ENCODE measurements at regions not wholly inside any gene's neighbourhood (a gene's known extent, or its start where the extent isn't known, plus 50 kb on each side); places are given as distances from the start of the nearest gene placed in this dataset.
A peak's percentile ranks its signal among the peaks of the same experiment; 100 is the strongest.

GRCh38 chr20:39888310-39888709 lies 800.7 kb downstream of the MAFB start (continued):
- no peak for TF ChIP-seq CTCF (conservative IDR thresholded peaks at IDR 0.05; ENCODE audit: low read depth in 2 of 2)
- TF ChIP-seq ETS1 (IDR thresholded peaks at IDR 0.05): no peak
- TF ChIP-seq CREB1 (CRISPR knock-in tag; IDR thresholded peaks at IDR 0.05; ENCODE audit: low read depth): no peak
- TF ChIP-seq JUNB (IDR thresholded peaks at IDR 0.05; ENCODE audit: unreplicated experiment): no peak

GRCh38 chr20:39886650-39887190 lies 802.3 kb downstream of the MAFB start:
- H3K27ac ChIP-seq (ENCODE audit: low read depth): no peak overlapping the region
- TF ChIP-seq ZNF114 (CRISPR knock-in tag; IDR thresholded peaks at IDR 0.05) (no peak), CREB1 (CRISPR knock-in tag; IDR thresholded peaks at IDR 0.05; ENCODE audit: low read depth) (no peak), JUNB (IDR thresholded peaks at IDR 0.05; ENCODE audit: unreplicated experiment) (no peak), STAT1 (IDR thresholded peaks at IDR 0.05; ENCODE audit: unreplicated experiment) (no peak), ZNF331 (CRISPR knock-in tag; IDR thresholded peaks at IDR 0.05; ENCODE audit: low read depth) (no peak), NANOG (IDR thresholded peaks at IDR 0.05; ENCODE audit: borderline replicate concordance) (no peak), EZH2phosphoT487 (IDR thresholded peaks at IDR 0.05; ENCODE audit: unreplicated experiment) (no peak), EZH2 (IDR thresholded peaks at IDR 0.05; ENCODE audit: low read depth, unreplicated experiment) (no peak)
- TF ChIP-seq, protein P1, sequence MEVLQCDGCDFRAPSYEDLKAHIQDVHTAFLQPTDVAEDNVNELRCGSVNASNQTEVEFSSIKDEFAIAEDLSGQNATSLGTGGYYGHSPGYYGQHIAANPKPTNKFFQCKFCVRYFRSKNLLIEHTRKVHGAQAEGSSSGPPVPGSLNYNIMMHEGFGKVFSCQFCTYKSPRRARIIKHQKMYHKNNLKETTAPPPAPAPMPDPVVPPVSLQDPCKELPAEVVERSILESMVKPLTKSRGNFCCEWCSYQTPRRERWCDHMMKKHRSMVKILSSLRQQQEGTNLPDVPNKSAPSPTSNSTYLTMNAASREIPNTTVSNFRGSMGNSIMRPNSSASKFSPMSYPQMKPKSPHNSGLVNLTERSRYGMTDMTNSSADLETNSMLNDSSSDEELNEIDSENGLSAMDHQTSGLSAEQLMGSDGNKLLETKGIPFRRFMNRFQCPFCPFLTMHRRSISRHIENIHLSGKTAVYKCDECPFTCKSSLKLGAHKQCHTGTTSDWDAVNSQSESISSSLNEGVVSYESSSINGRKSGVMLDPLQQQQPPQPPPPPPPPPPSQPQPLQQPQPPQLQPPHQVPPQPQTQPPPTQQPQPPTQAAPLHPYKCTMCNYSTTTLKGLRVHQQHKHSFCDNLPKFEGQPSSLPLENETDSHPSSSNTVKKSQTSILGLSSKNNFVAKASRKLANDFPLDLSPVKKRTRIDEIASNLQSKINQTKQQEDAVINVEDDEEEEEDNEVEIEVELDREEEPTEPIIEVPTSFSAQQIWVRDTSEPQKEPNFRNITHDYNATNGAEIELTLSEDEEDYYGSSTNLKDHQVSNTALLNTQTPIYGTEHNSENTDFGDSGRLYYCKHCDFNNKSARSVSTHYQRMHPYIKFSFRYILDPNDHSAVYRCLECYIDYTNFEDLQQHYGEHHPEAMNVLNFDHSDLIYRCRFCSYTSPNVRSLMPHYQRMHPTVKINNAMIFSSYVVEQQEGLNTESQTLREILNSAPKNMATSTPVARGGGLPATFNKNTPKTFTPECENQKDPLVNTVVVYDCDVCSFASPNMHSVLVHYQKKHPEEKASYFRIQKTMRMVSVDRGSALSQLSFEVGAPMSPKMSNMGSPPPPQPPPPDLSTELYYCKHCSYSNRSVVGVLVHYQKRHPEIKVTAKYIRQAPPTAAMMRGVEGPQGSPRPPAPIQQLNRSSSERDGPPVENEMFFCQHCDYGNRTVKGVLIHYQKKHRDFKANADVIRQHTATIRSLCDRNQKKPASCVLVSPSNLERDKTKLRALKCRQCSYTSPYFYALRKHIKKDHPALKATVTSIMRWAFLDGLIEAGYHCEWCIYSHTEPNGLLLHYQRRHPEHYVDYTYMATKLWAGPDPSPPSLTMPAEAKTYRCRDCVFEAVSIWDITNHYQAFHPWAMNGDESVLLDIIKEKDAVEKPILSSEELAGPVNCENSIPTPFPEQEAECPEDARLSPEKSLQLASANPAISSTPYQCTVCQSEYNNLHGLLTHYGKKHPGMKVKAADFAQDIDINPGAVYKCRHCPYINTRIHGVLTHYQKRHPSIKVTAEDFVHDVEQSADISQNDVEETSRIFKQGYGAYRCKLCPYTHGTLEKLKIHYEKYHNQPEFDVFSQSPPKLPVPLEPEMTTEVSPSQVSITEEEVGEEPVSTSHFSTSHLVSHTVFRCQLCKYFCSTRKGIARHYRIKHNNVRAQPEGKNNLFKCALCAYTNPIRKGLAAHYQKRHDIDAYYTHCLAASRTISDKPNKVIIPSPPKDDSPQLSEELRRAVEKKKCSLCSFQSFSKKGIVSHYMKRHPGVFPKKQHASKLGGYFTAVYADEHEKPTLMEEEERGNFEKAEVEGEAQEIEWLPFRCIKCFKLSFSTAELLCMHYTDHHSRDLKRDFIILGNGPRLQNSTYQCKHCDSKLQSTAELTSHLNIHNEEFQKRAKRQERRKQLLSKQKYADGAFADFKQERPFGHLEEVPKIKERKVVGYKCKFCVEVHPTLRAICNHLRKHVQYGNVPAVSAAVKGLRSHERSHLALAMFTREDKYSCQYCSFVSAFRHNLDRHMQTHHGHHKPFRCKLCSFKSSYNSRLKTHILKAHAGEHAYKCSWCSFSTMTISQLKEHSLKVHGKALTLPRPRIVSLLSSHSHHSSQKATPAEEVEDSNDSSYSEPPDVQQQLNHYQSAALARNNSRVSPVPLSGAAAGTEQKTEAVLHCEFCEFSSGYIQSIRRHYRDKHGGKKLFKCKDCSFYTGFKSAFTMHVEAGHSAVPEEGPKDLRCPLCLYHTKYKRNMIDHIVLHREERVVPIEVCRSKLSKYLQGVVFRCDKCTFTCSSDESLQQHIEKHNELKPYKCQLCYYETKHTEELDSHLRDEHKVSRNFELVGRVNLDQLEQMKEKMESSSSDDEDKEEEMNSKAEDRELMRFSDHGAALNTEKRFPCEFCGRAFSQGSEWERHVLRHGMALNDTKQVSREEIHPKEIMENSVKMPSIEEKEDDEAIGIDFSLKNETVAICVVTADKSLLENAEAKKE (CRISPR knock-in tag; IDR thresholded peaks at IDR 0.05): no peak
- TF ChIP-seq, protein P2, sequence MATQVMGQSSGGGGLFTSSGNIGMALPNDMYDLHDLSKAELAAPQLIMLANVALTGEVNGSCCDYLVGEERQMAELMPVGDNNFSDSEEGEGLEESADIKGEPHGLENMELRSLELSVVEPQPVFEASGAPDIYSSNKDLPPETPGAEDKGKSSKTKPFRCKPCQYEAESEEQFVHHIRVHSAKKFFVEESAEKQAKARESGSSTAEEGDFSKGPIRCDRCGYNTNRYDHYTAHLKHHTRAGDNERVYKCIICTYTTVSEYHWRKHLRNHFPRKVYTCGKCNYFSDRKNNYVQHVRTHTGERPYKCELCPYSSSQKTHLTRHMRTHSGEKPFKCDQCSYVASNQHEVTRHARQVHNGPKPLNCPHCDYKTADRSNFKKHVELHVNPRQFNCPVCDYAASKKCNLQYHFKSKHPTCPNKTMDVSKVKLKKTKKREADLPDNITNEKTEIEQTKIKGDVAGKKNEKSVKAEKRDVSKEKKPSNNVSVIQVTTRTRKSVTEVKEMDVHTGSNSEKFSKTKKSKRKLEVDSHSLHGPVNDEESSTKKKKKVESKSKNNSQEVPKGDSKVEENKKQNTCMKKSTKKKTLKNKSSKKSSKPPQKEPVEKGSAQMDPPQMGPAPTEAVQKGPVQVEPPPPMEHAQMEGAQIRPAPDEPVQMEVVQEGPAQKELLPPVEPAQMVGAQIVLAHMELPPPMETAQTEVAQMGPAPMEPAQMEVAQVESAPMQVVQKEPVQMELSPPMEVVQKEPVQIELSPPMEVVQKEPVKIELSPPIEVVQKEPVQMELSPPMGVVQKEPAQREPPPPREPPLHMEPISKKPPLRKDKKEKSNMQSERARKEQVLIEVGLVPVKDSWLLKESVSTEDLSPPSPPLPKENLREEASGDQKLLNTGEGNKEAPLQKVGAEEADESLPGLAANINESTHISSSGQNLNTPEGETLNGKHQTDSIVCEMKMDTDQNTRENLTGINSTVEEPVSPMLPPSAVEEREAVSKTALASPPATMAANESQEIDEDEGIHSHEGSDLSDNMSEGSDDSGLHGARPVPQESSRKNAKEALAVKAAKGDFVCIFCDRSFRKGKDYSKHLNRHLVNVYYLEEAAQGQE (IDR thresholded peaks at IDR 0.05; ENCODE audit: unreplicated experiment): no peak

More at GRCh38 chr20:39886650-39887190, 802.3 kb downstream of the MAFB start:
- H3K36me3 ChIP-seq (ENCODE audit: insufficient read depth): no peaks in the 10 kb centered on the region
- Mint-ChIP-seq H3K36me3 (ENCODE audit: low read depth) (peaks cover 7% of the 10 kb centered on the region; the same call in 2 of the 3 replicates), H3K4me1 (peaks cover 13% of the 10 kb centered on the region), H3K9me3 (peaks cover 8% of the 10 kb centered on the region; the same call in 2 of the 3 replicates), H3K27ac (no peak overlapping the region), H3K27me3 (ENCODE audit: insufficient read depth, low read depth, poor library complexity) (no peaks in the 10 kb centered on the region), H3K4me3 (no peak overlapping the region)
- H3K4me3 ChIP-seq: no peak overlapping the region
- H3K4me1 ChIP-seq (ENCODE audit: insufficient read depth): 0 out of 2 replicates have a peak, but pooled peaks cover 3% of the 10 kb centered on the region
- no peak overlapping the region for H3K4me2 ChIP-seq
- H3K27me3 ChIP-seq (ENCODE audit: insufficient read depth): no peaks in the 10 kb centered on the region
- no peak for DNase-seq (ENCODE audit: low spot score)
- no peak; the same call in 2 of the 3 replicates for ATAC-seq
- H3F3A ChIP-seq (replicated peaks; ENCODE audit: low read depth): no peaks in the 10 kb centered on the region
- no peaks in the 10 kb centered on the region for H3K9me2 ChIP-seq (ENCODE audit: insufficient read depth)
- no peaks in the 10 kb centered on the region for H3K79me2 ChIP-seq (replicated peaks; ENCODE audit: insufficient read depth)
- H2AFZ ChIP-seq: peak overlapping the region; percentile 9; the same call in 1 of the 2 replicates
- H4K20me1 ChIP-seq (replicated peaks; ENCODE audit: insufficient read depth): no peaks in the 10 kb centered on the region; the same call in 1 of the 2 replicates
